GM18511 (cell line): ENCODE measurements at regions not wholly inside any gene's neighbourhood (a gene's known extent, or its start where the extent isn't known, plus 50 kb on each side); places are given as distances from the start of the nearest gene placed in this dataset.

Source experiments
- ATAC-seq: cut with Tn5 transposase; IDR thresholded peaks from one replicate; pipeline ENCODE4 v1.9.1; 2021; ENCODE audit warnings: mild to moderate bottlenecking, moderate library complexity; ENCODE audit not compliant: unreplicated experiment

- no peak for ATAC-seq
Measured at GRCh38 chr12:17266856-17267255, 660.9 kb upstream of the LMO3 start.

DNA sequence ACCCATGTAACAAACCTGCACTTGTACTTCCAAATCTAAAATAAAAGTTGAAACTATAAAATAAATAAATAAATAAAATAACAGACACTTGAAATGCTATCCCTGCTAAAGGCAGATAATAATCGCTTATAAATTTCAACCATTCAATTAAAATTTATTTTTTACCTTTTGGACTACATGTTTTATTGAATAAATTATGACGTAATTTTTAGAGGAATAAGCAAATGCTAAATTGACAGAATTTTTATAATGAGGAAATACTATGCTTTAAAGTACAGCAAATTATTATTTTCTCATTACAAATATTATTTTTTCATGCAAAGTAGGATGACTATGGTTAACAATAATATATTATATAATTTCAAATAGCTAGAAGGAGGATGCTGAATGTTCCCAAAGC lies 658.6 kb upstream of the LMO3 start:
- no peak for ATAC-seq

DNA sequence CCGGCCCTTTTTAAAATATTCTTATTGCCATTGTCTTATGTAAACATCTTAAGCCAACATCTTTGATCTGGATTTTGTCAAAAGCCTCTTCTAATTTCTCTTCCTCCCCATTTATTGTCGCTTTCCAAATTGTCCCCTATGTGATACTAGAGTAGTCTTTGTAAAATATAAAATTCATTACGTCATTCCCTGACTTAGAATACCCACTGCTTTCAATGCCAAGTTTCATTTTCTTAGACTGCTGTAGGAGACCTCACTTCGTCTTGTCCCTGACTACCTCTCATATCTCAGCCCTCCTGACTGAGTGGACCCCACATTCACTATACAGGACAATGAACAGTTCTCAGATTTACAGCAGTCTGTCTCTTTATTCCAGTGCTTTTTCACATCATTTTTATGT lies 633.9 kb upstream of the LMO3 start:
- ATAC-seq, result no peak

- no peak for ATAC-seq
Measured at GRCh38 chr12:17235996-17236395, 630.0 kb upstream of the LMO3 start.

GRCh38 chr12:17215759-17216570 lies 610.0 kb upstream of the LMO3 start:
- no peak for ATAC-seq

GRCh38 chr12:17214929-17215328 lies 609.0 kb upstream of the LMO3 start:
- peak; percentile 61 for ATAC-seq

DNA sequence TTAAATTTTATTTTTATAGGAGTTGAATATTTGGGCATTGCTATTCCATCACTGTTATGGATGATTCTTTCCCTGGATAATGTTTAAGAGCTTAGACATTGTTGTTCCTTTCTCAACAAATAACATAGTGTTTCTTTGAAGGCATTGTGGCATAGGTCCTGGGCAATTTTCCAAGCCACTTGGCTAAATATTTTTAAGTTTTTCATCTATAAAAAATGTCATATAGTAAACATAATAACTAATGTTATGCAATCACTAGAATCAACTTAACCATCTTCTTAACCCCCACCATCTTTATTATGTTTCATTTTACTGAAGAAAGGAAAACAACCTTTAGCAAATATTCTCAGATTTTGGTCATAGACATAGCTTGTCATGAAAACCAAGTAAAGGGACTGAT lies 600.6 kb upstream of the LMO3 start:
- no peak for ATAC-seq

- ATAC-seq, result no peak
Measured at GRCh38 chr12:17204289-17205054, 598.5 kb upstream of the LMO3 start.

- no peak for ATAC-seq
Measured at GRCh38 chr12:17203497-17203896, 597.5 kb upstream of the LMO3 start.

- peak; percentile 75 for ATAC-seq
Measured at GRCh38 chr12:17197971-17198370, 592.0 kb upstream of the LMO3 start.

GRCh38 chr12:17192721-17193120 lies 586.8 kb upstream of the LMO3 start:
- no peak for ATAC-seq

- no peak for ATAC-seq
Measured at GRCh38 chr12:17169726-17170471, 563.9 kb upstream of the LMO3 start.

DNA sequence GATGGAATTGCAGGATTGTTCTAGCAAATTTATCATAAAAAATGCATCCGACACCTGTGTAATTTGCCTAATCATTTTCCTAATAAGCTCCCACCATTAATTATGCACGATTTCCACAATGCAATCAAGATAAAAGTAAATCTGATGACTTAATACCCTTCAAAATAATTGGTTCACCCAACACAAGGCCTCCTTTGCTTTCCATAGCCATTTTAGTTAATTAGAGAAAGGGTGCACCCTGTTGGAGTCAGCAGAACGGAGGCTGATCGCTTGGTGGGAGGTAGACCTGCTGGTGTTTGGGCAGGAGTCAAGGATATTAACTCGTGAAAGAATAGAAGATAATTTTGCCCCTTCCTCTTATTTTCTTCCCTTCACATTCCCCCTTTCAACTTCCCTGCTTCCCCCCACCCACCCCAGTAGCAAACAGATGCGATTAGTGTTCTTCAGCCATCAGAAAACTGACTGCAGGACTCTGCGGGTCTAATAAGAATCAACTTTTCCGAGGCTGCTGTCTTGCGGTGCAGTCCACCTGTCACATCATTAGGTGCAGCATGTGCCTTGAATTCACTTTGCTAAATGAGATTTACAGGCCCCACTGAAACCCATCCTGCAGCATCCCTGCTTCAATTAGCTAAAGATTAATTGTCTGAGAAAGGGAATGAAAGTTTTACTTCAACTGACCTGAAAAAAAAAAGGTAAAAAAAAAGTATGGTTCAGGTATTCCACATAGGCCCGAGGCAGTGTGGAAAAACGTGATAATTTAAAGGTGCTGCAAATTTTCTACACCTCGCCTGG lies 553.7 kb upstream of the LMO3 start:
- ATAC-seq, result no peak

- ATAC-seq, result no peak
Measured at GRCh38 chr12:17158201-17158600, 552.2 kb upstream of the LMO3 start.

GRCh38 chr12:17151917-17152316 lies 546.0 kb upstream of the LMO3 start:
- no peak for ATAC-seq

- no peak for ATAC-seq
Measured at GRCh38 chr12:17148706-17149105, 542.7 kb upstream of the LMO3 start.

DNA sequence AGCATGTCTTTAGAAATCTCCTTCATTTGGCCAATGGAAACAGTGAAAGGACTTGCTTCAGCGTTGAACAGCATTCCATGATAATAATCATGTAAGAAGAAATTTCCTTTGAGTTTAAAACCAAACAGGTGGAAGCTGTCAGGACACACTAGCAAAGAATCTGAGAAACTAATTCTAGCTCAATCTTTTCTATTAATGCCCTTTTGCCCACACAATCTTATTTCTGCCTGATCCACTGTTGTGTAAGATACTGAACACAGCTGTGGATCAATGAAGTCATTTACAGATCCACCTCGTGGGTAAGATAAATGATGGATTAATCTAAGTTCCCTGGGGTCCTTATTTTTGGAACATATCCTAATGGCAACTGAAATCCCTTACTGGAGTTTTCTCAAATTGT lies 536.9 kb upstream of the LMO3 start:
- no peak for ATAC-seq

- ATAC-seq, result no peak
Measured at GRCh38 chr12:17139931-17140330, 534.0 kb upstream of the LMO3 start.

- ATAC-seq, result no peak
Measured at GRCh38 chr12:17137396-17137795, 531.4 kb upstream of the LMO3 start.

DNA sequence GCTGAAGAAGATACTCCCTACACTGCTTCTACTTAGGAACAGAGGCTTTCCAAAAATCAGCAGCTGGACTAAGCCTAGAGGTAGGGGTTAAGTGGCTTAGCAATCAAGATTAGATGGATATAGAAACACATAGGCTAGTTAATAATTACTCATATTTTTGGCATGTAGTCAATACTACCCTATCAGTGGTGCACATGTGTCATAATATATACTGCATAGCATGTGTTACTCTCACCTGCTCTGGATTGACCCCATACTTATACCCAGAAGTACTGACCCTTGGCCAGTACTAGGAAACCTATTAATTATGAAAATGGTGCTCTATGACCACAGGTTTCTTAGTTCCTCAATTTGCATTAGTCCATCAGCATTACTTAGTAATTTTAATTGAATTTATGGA lies 528.4 kb upstream of the LMO3 start:
- ATAC-seq, result peak; percentile 74

DNA sequence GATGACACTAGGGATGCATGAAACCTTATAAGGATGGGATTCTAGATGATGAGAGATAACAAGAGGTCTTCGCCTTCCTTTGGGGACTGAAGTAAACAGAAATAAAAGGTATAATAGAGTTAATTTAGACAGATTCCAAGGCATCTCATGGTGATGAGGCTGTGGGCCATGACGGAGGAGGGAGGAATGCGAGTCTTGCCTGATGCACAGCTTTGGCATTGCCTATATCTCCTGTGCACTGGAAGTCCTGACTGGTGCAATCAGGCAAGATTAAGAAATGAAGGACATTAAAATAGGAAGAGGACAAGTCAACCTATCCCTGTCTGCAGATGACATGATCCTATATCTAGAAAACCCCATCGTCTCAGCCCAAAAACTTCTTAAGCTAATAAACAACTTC lies 526.4 kb upstream of the LMO3 start:
- no peak for ATAC-seq
